Left renal pelvis (tissue), 4 donors: ENCODE measurements at regions not wholly inside any gene's neighbourhood (a gene's known extent, or its start where the extent isn't known, plus 50 kb on each side); places are given as distances from the start of the nearest gene placed in this dataset.

Experiments used
- DNase-seq, 4 donors: peaks; one replicate each; pipeline ENCODE4 v3.0.0-alpha.2; 2013; ENCODE audit warnings: low read depth in 4 of 4, low spot score in 3 of 4

DNA sequence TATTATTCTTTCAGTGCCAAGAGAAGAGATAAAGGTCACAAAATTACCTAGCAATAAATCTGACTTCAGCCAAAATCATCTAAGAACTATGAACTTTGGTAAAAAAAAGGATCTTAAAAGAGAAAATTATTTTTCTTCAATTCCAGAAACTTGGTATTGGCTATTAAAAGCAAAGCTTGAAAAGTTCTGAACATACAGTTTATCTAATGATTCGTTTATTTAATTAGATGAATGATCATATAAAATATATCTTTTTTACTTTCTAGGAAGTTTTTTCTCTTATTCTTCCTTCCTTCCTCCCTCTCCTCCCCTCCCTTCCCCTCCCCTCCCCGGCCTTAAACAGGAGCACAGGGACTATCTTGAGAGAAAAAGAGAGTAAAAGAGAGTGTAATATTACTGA, 536.1 kb downstream of the SOX11 start:
- no peak for DNase-seq

- no peak for DNase-seq
Observed at GRCh38 chr2:6231166-6231565, 539.0 kb downstream of the SOX11 start.

GRCh38 chr2:6233993-6234392, 541.8 kb downstream of the SOX11 start:
- DNase-seq = no peak

DNA sequence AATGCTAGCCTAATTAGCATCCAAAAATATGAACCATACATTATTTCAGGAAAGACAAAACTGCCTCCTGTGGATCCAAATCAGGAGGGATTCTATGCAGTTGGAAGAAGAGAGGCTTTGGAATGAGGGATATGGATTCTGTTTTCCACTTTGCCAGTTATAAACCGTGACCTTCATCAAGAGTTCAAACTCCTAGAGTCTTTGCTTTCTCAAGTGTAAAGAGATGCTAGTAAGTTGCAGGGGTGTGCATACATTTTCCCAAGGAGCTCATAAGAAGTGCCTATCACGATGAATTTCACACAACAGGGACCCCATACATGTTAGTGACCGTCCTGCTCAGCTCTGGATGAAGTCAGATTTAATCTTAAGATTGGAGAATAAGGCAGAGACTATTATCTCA, 542.5 kb downstream of the SOX11 start:
- DNase-seq = no peak

DNA sequence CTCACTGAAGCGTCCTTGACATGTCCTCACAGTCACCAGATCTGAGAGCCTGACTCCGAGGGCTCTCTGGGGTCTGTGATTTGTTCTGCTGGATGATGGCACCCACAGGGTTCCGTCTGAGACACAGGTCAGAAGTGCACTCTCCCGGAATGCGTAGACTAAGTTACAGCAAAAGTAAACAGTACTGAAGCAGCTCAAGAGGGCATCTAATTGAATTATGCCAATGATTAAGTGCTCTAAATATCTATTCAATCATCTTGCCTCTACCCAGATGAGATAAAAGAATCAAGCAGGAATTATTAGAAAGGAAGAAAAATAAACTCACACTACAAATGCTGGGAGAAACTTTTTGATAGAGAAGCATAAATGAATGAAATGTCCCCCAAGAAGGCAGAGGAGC, 544.1 kb downstream of the SOX11 start:
- no peak for DNase-seq

- peak in 2 of 4 donors; percentile 16 to 72 for DNase-seq
Observed at GRCh38 chr2:6237039-6237660, 545.0 kb downstream of the SOX11 start.

- DNase-seq = no peak
Observed at GRCh38 chr2:6249557-6249956, 557.4 kb downstream of the SOX11 start.

DNA sequence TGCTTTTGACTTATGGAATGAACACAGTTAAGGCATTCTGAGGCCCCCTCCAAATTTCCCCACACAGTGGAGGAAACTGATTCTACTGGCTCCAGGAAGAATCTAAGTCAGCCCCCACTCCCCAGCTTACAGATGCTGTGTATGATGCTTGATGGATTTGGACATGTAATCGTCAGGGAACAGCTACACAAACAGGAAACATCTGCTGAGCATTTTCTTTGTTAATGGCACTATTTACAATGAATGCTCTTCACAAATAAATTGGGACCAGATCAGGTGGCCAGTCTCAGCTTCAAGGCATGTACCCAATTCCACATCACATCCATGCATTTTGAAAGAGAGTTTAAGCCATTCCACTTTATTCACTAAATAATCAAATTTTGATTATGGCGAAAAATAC, 562.3 kb downstream of the SOX11 start:
- no peak for DNase-seq

- no peak for DNase-seq
Observed at GRCh38 chr2:6264198-6264597, 572.0 kb downstream of the SOX11 start.

DNA sequence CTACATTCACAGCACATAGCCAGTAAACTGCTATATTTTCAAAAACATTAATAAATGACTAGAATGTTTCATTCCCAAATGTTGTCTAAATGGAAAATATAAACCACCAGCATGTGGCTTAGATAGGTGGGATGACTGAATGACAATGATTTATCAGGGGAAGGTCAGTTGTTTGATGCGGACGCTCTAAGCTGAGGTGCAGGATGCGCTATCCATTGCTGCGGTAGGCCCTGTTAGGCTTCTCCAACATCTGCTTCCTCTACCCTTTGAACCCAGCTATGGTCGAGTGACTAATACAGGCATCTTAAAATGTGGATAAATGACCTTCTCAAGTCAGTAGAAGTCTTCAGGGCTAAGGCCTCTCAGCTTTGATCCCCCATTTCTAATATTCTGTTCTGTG, 584.2 kb downstream of the CMPK2 start:
- DNase-seq = no peak

DNA sequence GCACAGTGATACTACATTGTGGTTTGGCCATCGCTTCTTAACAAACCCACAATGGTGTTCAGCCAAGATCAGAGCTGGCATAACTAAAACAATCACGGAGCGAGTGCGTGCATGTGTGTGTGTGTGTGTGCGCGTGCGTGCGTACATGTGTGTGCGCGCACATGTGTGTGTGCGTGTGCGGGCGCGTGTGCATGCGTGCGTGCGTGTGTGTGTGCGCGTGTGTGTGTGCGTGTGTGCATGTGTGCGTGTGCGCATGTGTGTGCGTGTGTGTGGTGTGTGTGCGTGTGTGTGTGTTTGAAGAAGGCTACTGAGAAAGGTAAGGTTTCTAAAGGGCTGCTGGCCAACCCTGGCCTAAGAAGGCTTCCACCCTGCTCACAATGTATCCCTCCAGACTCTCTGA, 582.4 kb downstream of the CMPK2 start:
- DNase-seq = no peak

- DNase-seq = no peak
Observed at GRCh38 chr2:6287406-6287805, 578.3 kb downstream of the CMPK2 start.

- DNase-seq = no peak
Observed at GRCh38 chr2:6288791-6289190, 576.9 kb downstream of the CMPK2 start.

- peak in 1 of 4 donors; percentile 48 for DNase-seq
Observed at GRCh38 chr2:6290217-6291015, 575.3 kb downstream of the CMPK2 start.

DNA sequence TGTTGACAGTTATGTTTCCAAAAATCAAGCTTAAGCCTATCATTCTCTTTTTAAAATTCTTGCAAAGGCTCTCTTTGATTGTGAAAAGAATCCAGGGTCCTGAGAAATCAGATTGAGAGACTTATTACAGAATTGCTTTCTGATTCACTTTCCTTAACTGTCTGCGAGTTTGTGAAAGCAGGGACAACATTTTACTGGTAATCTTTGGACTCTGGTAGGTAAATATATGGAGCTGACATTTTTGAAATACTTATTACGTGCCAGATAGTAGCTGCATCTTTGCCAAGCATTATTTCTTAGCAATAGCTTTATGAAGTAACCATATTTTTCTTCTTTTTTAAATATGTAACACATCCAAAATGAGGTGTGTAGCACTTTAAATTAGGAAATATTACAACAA, 570.9 kb downstream of the CMPK2 start:
- no peak for DNase-seq

DNA sequence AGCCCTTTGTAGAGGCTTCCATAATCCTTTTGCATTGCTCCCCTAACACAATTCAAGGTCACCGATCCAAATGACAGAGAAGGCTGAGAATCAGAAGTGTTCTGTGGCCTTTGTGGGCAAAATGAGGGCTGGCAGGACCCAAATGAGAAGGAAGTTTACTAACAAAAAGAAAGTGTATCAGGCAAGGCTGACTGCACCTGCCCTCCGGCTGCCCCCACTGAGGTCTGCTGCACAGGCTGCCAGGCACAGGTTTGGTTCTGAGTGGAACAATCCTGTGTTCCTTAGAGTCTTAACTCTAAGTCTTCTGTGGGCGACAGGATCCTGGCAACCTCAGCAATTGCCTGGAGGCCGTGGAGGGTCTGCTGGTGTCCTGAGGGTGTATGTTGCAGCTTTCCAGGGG, 568.5 kb downstream of the CMPK2 start:
- no peak for DNase-seq

DNA sequence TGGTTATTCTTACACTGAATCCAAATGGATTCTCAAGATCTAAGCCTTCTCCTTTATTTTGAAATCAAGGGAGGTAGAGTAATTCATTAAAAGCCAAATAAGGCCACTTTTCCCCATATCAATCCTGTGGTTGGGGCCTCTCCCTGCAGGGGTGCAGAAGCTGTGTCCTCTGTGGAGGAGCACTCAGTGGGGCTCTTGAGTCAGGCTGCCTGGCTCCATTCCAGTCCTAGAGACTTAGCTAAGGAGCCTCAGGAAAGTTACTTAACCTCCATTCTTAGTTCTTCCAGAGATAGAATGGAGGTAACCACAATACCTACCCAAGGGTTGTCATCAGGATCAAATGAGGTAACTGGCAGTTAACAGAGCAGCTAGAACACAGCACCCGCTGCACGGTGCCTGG, 564.3 kb downstream of the CMPK2 start:
- DNase-seq = no peak

GRCh38 chr2:6308986-6309385, 556.7 kb downstream of the CMPK2 start:
- DNase-seq = no peak

GRCh38 chr2:6309415-6310255, 556.1 kb downstream of the CMPK2 start:
- DNase-seq = no peak

GRCh38 chr2:6310256-6311215, 555.2 kb downstream of the CMPK2 start:
- DNase-seq = no peak
